HG02943 (cell line): ENCODE measurements at regions not wholly inside any gene's neighbourhood (a gene's known extent, or its start where the extent isn't known, plus 50 kb on each side); places are given as distances from the start of the nearest gene placed in this dataset.

Experiments
- ATAC-seq: cut with Tn5 transposase; IDR thresholded peaks from one replicate; pipeline ENCODE4 v1.9.1; 2021; ENCODE audit warnings: mild to moderate bottlenecking, low read depth, moderate library complexity; ENCODE audit not compliant: unreplicated experiment

GRCh38 chr9:81141961-81142360 lies 547.4 kb downstream of the TLE1 start:
- no peak for ATAC-seq

- no peak for ATAC-seq
Observed at GRCh38 chr9:81137976-81138568, 551.3 kb downstream of the TLE1 start.

GRCh38 chr9:81132796-81133195 lies 556.6 kb downstream of the TLE1 start:
- no peak for ATAC-seq

- ATAC-seq = no peak
Observed at GRCh38 chr9:81132318-81132717, 557.0 kb downstream of the TLE1 start.

GRCh38 chr9:81128701-81129100 lies 560.6 kb downstream of the TLE1 start:
- ATAC-seq = no peak

GRCh38 chr9:81125446-81126092 lies 563.8 kb downstream of the TLE1 start:
- ATAC-seq = no peak

GRCh38 chr9:81123526-81123925 lies 565.8 kb downstream of the TLE1 start:
- ATAC-seq = no peak

- no peak for ATAC-seq
Observed at GRCh38 chr9:81122749-81123148, 566.6 kb downstream of the TLE1 start.

GRCh38 chr9:81119591-81119990 lies 569.8 kb downstream of the TLE1 start:
- no peak for ATAC-seq

GRCh38 chr9:81118416-81118815 lies 570.9 kb downstream of the TLE1 start:
- no peak for ATAC-seq

- no peak for ATAC-seq
Observed at GRCh38 chr9:81116340-81117137, 572.8 kb downstream of the TLE1 start.

- no peak for ATAC-seq
Observed at GRCh38 chr9:81113453-81114124, 575.8 kb downstream of the TLE1 start.

GRCh38 chr9:81112627-81113452 lies 576.5 kb downstream of the TLE1 start:
- ATAC-seq = no peak

- no peak for ATAC-seq
Observed at GRCh38 chr9:81108821-81109220, 580.5 kb downstream of the TLE1 start.

GRCh38 chr9:81108391-81108790 lies 581.0 kb downstream of the TLE1 start:
- no peak for ATAC-seq

- no peak for ATAC-seq
Observed at GRCh38 chr9:81103597-81104471, 585.5 kb downstream of the TLE1 start.

- ATAC-seq = no peak
Observed at GRCh38 chr9:81097131-81097847, 592.1 kb downstream of the TLE1 start.

GRCh38 chr9:81096625-81097024 lies 592.7 kb downstream of the TLE1 start:
- no peak for ATAC-seq

- ATAC-seq = no peak
Observed at GRCh38 chr9:81092057-81092456, 597.3 kb downstream of the TLE1 start.
